ENCODE measurements at regions not wholly inside any gene's neighbourhood (a gene's known extent, or its start where the extent isn't known, plus 50 kb on each side); places are given as distances from the start of the nearest gene placed in this dataset.
"Not testable (repeated sequence)": the region's sequence is repeated elsewhere in the genome, so short reads cannot be mapped to it uniquely, and the experiment has no call there.

DNA sequence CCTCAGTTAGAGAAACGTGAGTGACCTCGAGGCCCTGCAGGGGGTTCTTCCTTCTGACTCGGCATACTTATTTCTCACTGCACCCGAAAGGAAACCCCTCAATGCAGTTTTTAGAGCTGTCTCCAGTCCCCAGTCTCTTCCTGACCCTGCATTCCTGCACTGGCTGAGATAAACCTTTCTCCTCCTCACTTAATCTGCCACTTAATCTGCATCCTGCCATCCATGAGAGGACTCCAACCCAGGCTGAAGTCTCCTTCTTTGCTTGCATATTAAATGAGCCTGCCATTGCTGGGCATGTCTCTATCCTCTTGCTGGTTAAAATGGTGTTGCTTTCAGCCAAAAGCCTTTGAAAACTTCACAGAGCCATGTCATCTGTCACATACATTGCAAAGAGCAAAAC is 125.6 kb upstream of the GATA6 start:
- DNase-seq (ENCODE audit: low read depth): no peak

- no peak for DNase-seq (ENCODE audit: low read depth)
Measured at GRCh38 chr18:22044474-22045220, 124.7 kb upstream of the GATA6 start.

DNA sequence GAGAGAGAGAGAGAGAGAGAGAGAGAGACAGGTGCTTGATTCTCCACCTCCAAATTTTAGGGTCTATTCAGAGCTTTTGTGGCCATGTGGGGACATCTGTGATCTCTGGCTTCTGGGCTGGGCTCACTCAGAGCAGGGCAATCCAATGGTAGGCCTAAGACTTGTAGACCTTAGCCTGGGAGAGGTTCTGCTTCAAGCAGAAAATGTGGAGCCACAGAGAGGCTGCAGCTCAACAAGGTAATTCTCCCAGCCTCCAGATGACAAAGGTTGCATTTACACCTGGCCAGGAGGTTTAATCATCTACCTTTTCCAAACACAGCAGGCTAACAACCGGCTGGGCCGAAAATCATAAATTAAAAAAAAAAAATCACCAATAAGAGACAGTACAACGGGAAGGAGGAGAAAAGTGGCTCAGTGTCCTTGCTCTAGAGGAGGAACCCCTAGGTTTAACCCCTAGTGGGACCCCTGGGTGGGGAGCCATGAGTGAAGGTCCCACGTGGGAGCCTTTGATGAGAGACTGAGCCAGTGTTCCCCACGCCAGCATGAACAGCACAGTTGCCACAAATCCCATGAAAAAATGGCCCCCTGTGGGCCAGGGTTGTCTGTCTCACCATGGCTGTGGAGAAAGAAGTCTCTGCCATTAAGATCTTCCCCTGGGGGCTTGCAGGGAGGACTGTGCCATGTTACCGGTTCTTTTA is 124.0 kb upstream of the GATA6 start:
- DNase-seq (ENCODE audit: low read depth): no peak

- DNase-seq (ENCODE audit: low read depth): no peak
Measured at GRCh38 chr18:22046473-22046872, 122.9 kb upstream of the GATA6 start.

- DNase-seq (ENCODE audit: low read depth): no peak
Measured at GRCh38 chr18:22047485-22047884, 121.9 kb upstream of the GATA6 start.

GRCh38 chr18:22048221-22048620 is 121.2 kb upstream of the GATA6 start:
- no peak for DNase-seq (ENCODE audit: low read depth)

GRCh38 chr18:22048932-22049615 is 120.3 kb upstream of the GATA6 start:
- no peak for DNase-seq (ENCODE audit: low read depth)

DNA sequence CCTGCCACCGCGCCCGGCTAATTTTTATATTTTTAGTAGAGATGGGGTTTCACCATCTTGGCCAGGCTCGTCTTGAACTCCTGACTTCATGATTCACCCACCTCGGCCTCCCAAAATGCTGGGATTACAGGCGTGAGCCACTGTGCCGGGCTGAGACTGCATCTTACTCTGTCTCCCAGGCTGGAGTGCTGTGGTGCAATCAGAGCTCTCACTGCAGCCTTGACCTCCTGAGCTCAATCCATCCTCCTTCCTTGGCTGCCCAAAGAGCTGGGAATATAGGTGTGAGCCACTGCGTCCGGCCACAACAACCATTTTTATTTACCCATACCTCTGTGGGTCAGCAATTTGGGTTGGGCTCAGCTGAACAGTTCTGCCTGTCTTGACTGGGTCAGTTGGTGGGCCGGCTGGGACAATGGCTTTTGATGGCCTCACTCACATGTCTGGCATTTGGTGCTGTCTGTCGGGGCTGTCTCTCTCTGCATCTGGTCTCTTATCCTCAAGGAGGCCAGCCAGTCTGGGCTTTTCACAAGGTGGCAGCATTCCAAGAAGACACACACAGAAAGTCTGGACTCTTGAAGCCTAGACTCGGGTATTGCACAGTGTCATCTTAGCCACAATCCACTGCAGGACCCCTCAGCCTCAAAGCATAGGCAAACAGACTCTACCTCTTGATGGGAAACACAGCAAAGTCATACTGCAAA is 116.8 kb upstream of the GATA6 start:
- DNase-seq (ENCODE audit: low read depth): no peak

GRCh38 chr18:22055466-22056238 is 113.7 kb upstream of the GATA6 start:
- no peak for DNase-seq (ENCODE audit: low read depth)

DNA sequence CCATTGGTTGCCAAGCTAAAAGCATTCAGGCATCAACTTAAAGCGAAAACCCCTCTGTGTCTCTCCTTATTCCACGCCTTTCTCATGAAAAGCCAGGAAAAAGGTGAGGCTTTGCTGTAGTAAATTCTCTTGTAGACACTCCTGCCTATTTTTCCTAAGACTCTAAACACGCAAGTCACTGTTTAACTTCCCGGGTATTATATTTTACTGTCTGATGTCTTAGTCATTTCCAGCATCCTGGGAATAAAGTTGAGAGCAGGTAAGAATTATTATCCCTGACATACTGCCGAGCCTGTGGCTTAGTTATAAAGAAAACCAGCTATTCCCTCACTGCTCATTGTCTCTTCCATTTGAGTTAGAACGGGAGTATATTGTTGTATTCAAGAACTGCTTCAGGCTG is 112.4 kb upstream of the GATA6 start:
- DNase-seq (ENCODE audit: low read depth): no peak

DNA sequence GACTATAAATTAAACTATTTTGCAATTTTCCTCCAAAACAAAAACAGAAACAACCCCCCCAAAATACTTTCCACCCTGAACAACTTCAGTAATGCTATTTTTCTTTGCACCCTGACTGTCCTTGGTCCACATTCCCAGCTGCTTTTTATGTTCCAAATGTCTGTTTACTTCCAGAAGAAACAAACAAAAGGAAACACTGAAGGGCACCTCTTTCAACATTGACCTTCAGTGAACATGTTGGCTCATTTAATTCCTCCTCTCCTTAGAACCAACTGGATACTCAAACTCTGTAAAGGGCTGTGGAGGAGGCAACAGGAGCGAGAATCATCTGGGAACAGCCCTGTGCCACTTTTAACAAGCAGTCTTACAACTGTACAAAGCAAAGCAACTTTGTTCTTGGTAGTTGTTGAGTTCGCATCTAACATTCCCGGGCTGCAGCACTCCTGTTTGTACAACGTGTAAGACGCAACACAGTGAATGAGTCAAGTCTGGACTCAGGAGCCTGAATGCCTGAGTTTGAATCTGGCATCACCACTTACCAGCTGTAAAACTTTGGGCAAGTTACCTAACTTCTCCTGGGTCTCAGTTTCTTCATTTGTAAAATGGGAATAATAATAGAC is 111.4 kb upstream of the GATA6 start:
- no peak for DNase-seq (ENCODE audit: low read depth)

GRCh38 chr18:22060361-22060760 is 109.0 kb upstream of the GATA6 start:
- DNase-seq (ENCODE audit: low read depth): no peak

GRCh38 chr18:22063102-22063501 is 106.3 kb upstream of the GATA6 start:
- no peak for DNase-seq (ENCODE audit: low read depth)

- DNase-seq (ENCODE audit: low read depth): no peak
Measured at GRCh38 chr18:22063672-22064071, 105.7 kb upstream of the GATA6 start.

DNA sequence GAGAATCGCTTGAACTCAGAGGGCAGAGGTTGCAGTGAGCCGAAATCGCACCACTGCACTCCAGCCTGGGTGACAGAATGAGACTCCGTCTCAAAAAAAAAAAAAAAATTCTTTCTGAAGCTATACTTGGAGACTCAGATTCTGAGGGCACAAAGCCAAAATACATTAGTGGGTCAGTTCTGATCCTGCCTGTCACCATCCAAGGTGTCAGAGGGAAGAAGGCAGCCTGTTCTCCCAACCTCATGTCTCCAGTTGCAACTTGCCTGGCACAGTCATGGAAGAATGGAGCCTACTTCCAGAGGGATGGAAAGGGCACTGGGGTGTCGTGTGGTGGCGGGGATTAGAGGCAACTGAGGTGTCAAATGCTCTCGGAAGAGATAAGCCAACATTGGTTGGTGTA is 104.8 kb upstream of the GATA6 start:
- DNase-seq (ENCODE audit: low read depth): no peak

GRCh38 chr18:22065311-22065710 is 104.1 kb upstream of the GATA6 start:
- no peak for DNase-seq (ENCODE audit: low read depth)

DNA sequence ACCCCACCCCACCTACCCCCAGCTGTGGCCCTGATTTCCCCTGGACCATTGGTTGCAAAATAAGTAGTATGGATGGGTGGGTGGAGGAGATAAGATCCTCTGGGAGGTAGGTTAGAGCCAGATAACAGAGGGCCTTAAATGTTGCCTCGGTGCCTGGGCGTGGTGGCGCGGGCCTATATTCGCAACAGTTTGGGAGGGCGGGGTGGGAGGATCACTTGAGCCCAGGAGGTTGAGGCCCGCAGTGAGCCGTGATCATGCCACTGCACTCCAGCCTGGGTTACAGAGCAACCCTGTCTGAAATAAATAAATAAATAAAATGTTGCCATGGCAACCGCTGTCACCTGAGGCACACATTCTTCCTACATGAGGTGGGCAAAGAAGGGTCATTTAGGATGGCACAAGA is 103.3 kb upstream of the GATA6 start:
- DNase-seq (ENCODE audit: low read depth): no peak

DNA sequence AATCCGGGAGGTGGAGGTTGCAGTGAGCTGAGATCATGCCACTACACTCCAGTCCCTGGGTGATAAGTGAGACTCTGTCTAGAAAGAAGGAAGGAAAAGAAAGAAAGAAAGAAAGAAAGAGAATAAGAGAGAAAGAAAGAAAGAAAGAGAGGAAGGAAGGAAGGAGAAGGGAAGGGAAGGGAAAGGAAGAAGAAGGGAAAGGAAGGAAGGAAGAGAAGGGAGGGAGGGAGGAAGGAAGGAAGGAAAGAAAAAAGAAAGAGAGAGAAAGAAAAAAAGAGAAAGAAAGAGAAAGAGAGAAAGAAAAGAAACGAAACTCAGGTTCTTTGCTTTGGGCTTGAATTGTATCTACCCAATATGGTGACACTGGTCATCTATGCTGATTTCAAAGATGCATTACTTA is 102.3 kb upstream of the GATA6 start:
- no peak for DNase-seq (ENCODE audit: low read depth)

- no peak for DNase-seq (ENCODE audit: low read depth)
Measured at GRCh38 chr18:22067682-22068081, 101.7 kb upstream of the GATA6 start.

GRCh38 chr18:22068784-22069183 is 100.6 kb upstream of the GATA6 start:
- DNase-seq (ENCODE audit: low read depth): not testable (repeated sequence)

GRCh38 chr18:22069916-22070315 is 99.5 kb upstream of the GATA6 start:
- no peak for DNase-seq (ENCODE audit: low read depth)
